PC-9 (cell line): ENCODE measurements at regions not wholly inside any gene's neighbourhood (a gene's known extent, or its start where the extent isn't known, plus 50 kb on each side); places are given as distances from the start of the nearest gene placed in this dataset.

Experiments
- CTCF ChIP-seq: fragments of 200-600 bp; sonication (generic); conservative IDR thresholded peaks from 2 replicates; pipeline ENCODE4 v1.6.1; 2017; ENCODE audit warnings: mixed run types, antibody characterized with exemption, mild to moderate bottlenecking, moderate library complexity
- EZH2 ChIP-seq: fragments of 200-600 bp; sonication (generic); IDR thresholded peaks from 2 replicates; pipeline ENCODE4 v1.8.0; 2017; ENCODE audit warnings: antibody characterized with exemption, low read depth

- no peak for TF ChIP-seq CTCF
- TF ChIP-seq EZH2, result no peak
Measured at GRCh38 chr6:169887529-169888140, 136.2 kb downstream of the ERMARD start.
